Karpas-422 (cell line): ENCODE measurements at regions not wholly inside any gene's neighbourhood (a gene's known extent, or its start where the extent isn't known, plus 50 kb on each side); places are given as distances from the start of the nearest gene placed in this dataset.
"Not testable (repeated sequence)": the region's sequence is repeated elsewhere in the genome, so short reads cannot be mapped to it uniquely, and the experiment has no call there.

Experiments
- DNase-seq: peaks from one replicate; pipeline ENCODE4 v3.0.0-alpha.2; 2015
- H2AFZ ChIP-seq: fragments of 200-600 bp; sonication (generic); 2 replicates; pipeline ENCODE4 v1.6.1; 2014; ENCODE audit warnings: antibody characterized with exemption, low read length, mixed read lengths
- H3K27ac ChIP-seq: fragments of 200-600 bp; sonication (generic); 2 replicates; pipeline ENCODE4 v1.5.1; 2014; ENCODE audit warnings: mild to moderate bottlenecking, low read length, moderate library complexity
- H3K27me3 ChIP-seq: fragments of 200-600 bp; sonication (generic); 2 replicates; pipeline ENCODE4 v1.6.1; 2014; ENCODE audit warnings: low read length, mixed read lengths
- H3K36me3 ChIP-seq: fragments of 200-600 bp; sonication (generic); 2 replicates; pipeline ENCODE4 v1.6.1; 2014; ENCODE audit warnings: low read length, mixed read lengths; ENCODE audit not compliant: insufficient read depth
- H3K4me1 ChIP-seq: fragments of 200-600 bp; sonication (generic); 2 replicates; pipeline ENCODE4 v1.6.1; 2014; ENCODE audit warnings: mild to moderate bottlenecking, low read length, mixed read lengths
- H3K4me2 ChIP-seq: fragments of 200-600 bp; sonication (generic); 2 replicates; pipeline ENCODE4 v1.6.1; 2014; ENCODE audit warnings: low read length, low read depth, mild to moderate bottlenecking; ENCODE audit not compliant: poor library complexity, severe bottlenecking
- H3K4me3 ChIP-seq: fragments of 200-600 bp; sonication (generic); 2 replicates; pipeline ENCODE4 v1.5.1; 2014; ENCODE audit warnings: mild to moderate bottlenecking, antibody characterized with exemption, low read length, mixed read lengths
- H3K79me2 ChIP-seq: fragments of 200-600 bp; sonication (generic); 2 replicates; pipeline ENCODE4 v1.6.1; 2014; ENCODE audit warnings: mild to moderate bottlenecking, low read length, mixed read lengths
- H3K9ac ChIP-seq: fragments of 200-600 bp; sonication (generic); 2 replicates; pipeline ENCODE4 v1.6.0; 2014; ENCODE audit warnings: low read length
- H3K9me2 ChIP-seq: fragments of 200-600 bp; sonication (generic), shearing (Covaris generic); replicated peaks from 2 replicates; pipeline ENCODE4 v1.6.0; 2014; ENCODE audit warnings: mild to moderate bottlenecking, low read length, moderate library complexity; ENCODE audit not compliant: insufficient read depth
- H3K9me3 ChIP-seq: fragments of 300-700, 200-600 bp; sonication (generic); 2 replicates; pipeline ENCODE4 v1.6.1; 2014; ENCODE audit warnings: low read length, mixed read lengths
- H4K20me1 ChIP-seq: fragments of 200-600 bp; sonication (generic); 2 replicates; pipeline ENCODE4 v1.6.1; 2014; ENCODE audit warnings: mild to moderate bottlenecking, antibody characterized with exemption, low read length, low read depth; ENCODE audit not compliant: insufficient read depth

DNA sequence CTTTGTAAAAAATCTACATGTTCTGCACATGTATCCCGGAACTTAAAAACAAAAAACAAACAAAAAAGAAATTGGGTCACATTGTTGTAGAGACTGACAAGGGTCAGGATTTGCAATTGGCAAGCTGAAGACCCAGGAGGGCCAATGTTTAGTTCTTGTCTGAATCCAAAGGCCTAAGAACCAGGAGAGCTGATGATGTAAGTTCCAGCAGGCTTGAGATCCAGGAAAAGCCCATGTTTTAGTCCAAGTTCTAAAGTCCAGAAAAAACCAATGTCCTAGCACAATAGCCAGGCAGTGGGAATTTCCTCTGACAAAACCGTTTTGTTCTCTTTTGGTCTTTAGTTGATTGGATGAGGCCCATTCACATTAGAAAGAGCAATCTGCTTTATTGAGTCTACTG, 244.9 kb downstream of the DMAC1 start:
- H4K20me1 ChIP-seq: no peaks in the 10 kb centered on the region
- no peak overlapping the region for H3K4me3 ChIP-seq
- DNase-seq: no peak
- no peaks in the 10 kb centered on the region for H3K27me3 ChIP-seq
- no peak overlapping the region for H3K4me2 ChIP-seq
- no peak overlapping the region for H2AFZ ChIP-seq
- H3K9me3 ChIP-seq: no peaks in the 10 kb centered on the region
- H3K4me1 ChIP-seq: no peaks in the 10 kb centered on the region
- H3K9ac ChIP-seq: no peak overlapping the region
- no peak overlapping the region for H3K27ac ChIP-seq
- H3K36me3 ChIP-seq: no peaks in the 10 kb centered on the region
- H3K9me2 ChIP-seq: no peaks in the 10 kb centered on the region
- no peaks in the 10 kb centered on the region for H3K79me2 ChIP-seq

GRCh38 chr9:7552706-7553105, 246.9 kb downstream of the DMAC1 start:
- H3K27ac ChIP-seq: not testable (repeated sequence)

GRCh38 chr9:7549249-7549648, 250.3 kb downstream of the DMAC1 start:
- Histone ChIP-seq H3K9me2 (no peaks in the 10 kb centered on the region), H3K36me3 (no peaks in the 10 kb centered on the region), H3K9ac (no peak overlapping the region), H4K20me1 (no peaks in the 10 kb centered on the region), H3K4me2 (no peak overlapping the region), H3K79me2 (no peaks in the 10 kb centered on the region), H3K9me3 (no peaks in the 10 kb centered on the region), H3K4me3 (no peak overlapping the region), H3K4me1 (no peaks in the 10 kb centered on the region), H2AFZ (no peak overlapping the region), H3K27me3 (no peaks in the 10 kb centered on the region), H3K27ac (no peak overlapping the region)
- no peak for DNase-seq

More at GRCh38 chr9:7552706-7553105, 246.9 kb downstream of the DMAC1 start:
- H4K20me1 ChIP-seq, DNase-seq, H3K4me1 ChIP-seq, H3K9me3 ChIP-seq, H2AFZ ChIP-seq, H3K9me2 ChIP-seq, H3K4me3 ChIP-seq, H3K79me2 ChIP-seq, H3K4me2 ChIP-seq, H3K9ac ChIP-seq, H3K36me3 ChIP-seq, H3K27me3 ChIP-seq: not testable (repeated sequence)

DNA sequence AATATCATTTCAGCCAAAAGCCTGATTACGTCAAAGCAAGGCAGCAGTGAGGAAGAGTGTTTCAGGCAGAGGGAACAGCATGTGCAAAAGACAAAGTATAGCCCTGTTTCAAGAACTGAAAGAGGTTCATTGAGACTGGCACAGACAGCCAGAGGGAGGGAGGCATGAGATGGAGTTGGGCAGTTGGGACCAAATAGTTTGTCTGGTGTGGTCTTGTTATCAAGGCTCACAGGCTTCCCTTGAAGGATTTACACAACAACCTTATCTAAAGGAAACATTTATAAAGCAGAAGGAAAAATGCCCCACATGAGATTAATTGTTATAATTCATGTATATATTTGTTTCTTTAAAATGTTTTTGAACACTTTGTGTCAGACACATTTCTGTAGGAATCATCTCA, 253.3 kb downstream of the DMAC1 start:
- H3K9me3 ChIP-seq: no peaks in the 10 kb centered on the region

GRCh38 chr9:7545371-7546165, 254.0 kb downstream of the DMAC1 start:
- Histone ChIP-seq H2AFZ (no peak overlapping the region), H3K27me3 (no peaks in the 10 kb centered on the region), H3K79me2 (no peaks in the 10 kb centered on the region), H3K4me1 (no peaks in the 10 kb centered on the region), H3K4me2 (no peak overlapping the region), H3K9me3 (no peaks in the 10 kb centered on the region), H3K9me2 (no peaks in the 10 kb centered on the region), H3K27ac (no peak overlapping the region), H3K4me3 (no peak overlapping the region), H4K20me1 (no peaks in the 10 kb centered on the region), H3K36me3 (no peaks in the 10 kb centered on the region), H3K9ac (no peak overlapping the region)
- DNase-seq: no peak

More for the DNA sequence above, 253.3 kb downstream of the DMAC1 start:
- Histone ChIP-seq H3K9ac (no peak overlapping the region), H3K9me2 (no peaks in the 10 kb centered on the region), H3K4me2 (no peak overlapping the region), H3K4me3 (no peak overlapping the region), H3K79me2 (no peaks in the 10 kb centered on the region), H4K20me1 (no peaks in the 10 kb centered on the region), H3K36me3 (no peaks in the 10 kb centered on the region), H3K27ac (no peak overlapping the region), H2AFZ (no peak overlapping the region), H3K27me3 (no peaks in the 10 kb centered on the region), H3K4me1 (no peaks in the 10 kb centered on the region)
- DNase-seq: no peak

GRCh38 chr9:7542693-7543092, 256.9 kb downstream of the DMAC1 start:
- Histone ChIP-seq H3K9me3 (no peaks in the 10 kb centered on the region), H3K9me2 (no peaks in the 10 kb centered on the region), H3K4me2 (no peak overlapping the region), H2AFZ (no peak overlapping the region), H4K20me1 (no peaks in the 10 kb centered on the region), H3K27ac (no peak overlapping the region), H3K4me3 (no peak overlapping the region), H3K36me3 (no peaks in the 10 kb centered on the region), H3K9ac (no peak overlapping the region), H3K79me2 (no peaks in the 10 kb centered on the region), H3K4me1 (no peaks in the 10 kb centered on the region), H3K27me3 (no peaks in the 10 kb centered on the region)
- DNase-seq: no peak

DNA sequence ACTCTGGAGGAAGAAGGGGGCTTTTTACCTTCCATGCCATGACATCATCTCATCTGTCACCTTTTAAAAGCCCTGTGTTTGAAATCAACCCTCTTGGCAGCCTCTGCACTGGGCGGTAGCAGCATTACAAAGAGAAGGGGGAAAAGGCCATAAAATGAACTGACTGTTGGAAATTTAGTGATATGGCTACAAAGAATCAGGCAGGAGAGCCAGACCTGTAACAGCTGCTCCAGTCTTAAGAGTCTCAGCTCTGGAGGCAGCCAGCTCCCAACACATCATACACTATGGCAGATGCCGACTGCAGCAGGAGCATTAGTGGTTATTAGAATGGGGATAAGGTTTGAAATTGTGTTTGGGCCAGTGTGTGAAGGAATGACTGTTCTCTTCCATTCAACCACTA, 257.5 kb downstream of the DMAC1 start:
- Histone ChIP-seq H3K9me2 (no peaks in the 10 kb centered on the region), H3K36me3 (no peaks in the 10 kb centered on the region), H3K4me2 (no peak overlapping the region), H2AFZ (no peak overlapping the region), H3K27me3 (no peaks in the 10 kb centered on the region), H3K9ac (no peak overlapping the region), H3K9me3 (no peaks in the 10 kb centered on the region), H3K79me2 (no peaks in the 10 kb centered on the region), H3K4me3 (no peak overlapping the region), H4K20me1 (no peaks in the 10 kb centered on the region), H3K4me1 (no peaks in the 10 kb centered on the region), H3K27ac (no peak overlapping the region)
- DNase-seq: no peak

DNA sequence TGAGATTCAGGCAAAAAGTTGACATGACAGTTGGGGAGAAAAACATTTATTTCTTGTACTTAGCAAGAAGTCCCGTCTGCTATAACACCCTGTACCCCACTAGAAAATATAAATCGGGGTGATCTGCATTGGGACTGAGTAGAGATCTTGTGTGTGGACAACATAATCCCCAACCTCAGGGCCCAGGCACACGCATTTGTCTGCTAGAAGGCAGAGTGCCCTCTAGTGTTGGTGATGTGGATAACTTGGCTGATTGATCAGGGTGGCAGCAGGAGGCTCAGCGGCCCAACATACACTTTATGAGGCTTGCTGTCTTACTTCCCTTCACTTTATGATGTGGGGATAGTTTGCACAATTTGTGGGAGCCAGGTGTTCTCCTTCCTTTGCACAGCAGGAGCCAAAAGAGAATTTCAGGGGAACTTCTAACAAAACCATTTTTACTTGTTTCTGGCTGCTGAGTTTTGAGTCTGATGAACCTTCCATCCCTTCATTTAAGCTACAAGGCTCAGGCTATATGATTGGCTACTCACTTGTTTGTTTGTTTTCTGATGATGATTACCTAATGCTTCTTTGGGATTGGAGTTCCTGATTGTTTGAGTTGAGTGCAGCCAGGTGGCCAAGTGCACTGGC, 263.2 kb downstream of the DMAC1 start:
- H2AFZ ChIP-seq: no peak overlapping the region
- no peak overlapping the region for H3K27ac ChIP-seq
- no peaks in the 10 kb centered on the region for H3K27me3 ChIP-seq
- H4K20me1 ChIP-seq: no peaks in the 10 kb centered on the region
- H3K4me1 ChIP-seq: no peaks in the 10 kb centered on the region
- peak; percentile 77 for DNase-seq
- no peaks in the 10 kb centered on the region for H3K79me2 ChIP-seq
- H3K9me2 ChIP-seq: no peaks in the 10 kb centered on the region
- H3K36me3 ChIP-seq: no peaks in the 10 kb centered on the region
- H3K9me3 ChIP-seq: no peaks in the 10 kb centered on the region
- no peak overlapping the region for H3K4me3 ChIP-seq
- no peak overlapping the region for H3K9ac ChIP-seq
- H3K4me2 ChIP-seq: no peak overlapping the region
